Ovary (tissue), 3 donors: ENCODE measurements at regions not wholly inside any gene's neighbourhood (a gene's known extent, or its start where the extent isn't known, plus 50 kb on each side); places are given as distances from the start of the nearest gene placed in this dataset.

Experiments used
- EP300 ChIP-seq: sonication (generic); formaldehyde crosslinking; IDR thresholded peaks from one replicate; pipeline ENCODE4 v1.6.1; 2017; ENCODE audit warnings: antibody characterized with exemption
- POLR2A ChIP-seq: fragments of 450-650 bp; IDR thresholded peaks from one replicate; pipeline ENCODE4 v1.6.1; 2017; ENCODE audit warnings: antibody characterized with exemption, mild to moderate bottlenecking, moderate library complexity
- TF ChIP-seq, protein P1 (sequence below), 3 donors: fragments of 450-650 bp in 2 of 3; fragments of 200-600 bp in 1 of 3; IDR thresholded peaks; one replicate each; pipeline versions ENCODE4 v1.5.1 to v1.8.0; 2016 to 2022; ENCODE audit warnings: antibody characterized with exemption in 3 of 3, mild to moderate bottlenecking in 1 of 3
- donor health status: DM: no; HTN: no; CAD: no.

DNA sequence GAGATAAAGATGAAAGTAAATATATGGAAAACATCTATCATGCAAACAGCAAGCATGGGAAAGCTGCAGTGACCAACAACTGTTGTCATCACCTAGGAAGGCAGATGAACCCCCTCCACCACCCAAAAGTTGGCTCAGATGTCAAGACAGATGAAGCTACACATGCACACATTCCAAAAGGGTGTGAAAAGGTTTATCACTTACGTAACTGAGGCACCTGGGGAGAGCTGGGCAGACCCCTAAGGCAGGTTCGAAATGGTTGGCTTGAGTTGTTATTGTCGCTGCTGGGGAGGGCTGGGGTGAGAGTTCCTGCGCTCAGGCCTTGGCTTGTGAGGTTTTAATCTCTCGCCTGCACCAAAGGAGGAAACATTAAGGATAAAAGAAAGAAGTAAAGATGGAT is 355.1 kb upstream of the CHRM3 start:
- TF ChIP-seq, protein P1, sequence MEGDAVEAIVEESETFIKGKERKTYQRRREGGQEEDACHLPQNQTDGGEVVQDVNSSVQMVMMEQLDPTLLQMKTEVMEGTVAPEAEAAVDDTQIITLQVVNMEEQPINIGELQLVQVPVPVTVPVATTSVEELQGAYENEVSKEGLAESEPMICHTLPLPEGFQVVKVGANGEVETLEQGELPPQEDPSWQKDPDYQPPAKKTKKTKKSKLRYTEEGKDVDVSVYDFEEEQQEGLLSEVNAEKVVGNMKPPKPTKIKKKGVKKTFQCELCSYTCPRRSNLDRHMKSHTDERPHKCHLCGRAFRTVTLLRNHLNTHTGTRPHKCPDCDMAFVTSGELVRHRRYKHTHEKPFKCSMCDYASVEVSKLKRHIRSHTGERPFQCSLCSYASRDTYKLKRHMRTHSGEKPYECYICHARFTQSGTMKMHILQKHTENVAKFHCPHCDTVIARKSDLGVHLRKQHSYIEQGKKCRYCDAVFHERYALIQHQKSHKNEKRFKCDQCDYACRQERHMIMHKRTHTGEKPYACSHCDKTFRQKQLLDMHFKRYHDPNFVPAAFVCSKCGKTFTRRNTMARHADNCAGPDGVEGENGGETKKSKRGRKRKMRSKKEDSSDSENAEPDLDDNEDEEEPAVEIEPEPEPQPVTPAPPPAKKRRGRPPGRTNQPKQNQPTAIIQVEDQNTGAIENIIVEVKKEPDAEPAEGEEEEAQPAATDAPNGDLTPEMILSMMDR (IDR thresholded peaks at IDR 0.05), result no peak
- TF ChIP-seq POLR2A (no peak), EP300 (no peak)
